Hematopoietic multipotent progenitor cell treated with erythropoietin and hydrocortisone succinate and interleukin-3 and kit ligand, for 4 days (in vitro differentiated cells): ENCODE measurements at regions not wholly inside any gene's neighbourhood (a gene's known extent, or its start where the extent isn't known, plus 50 kb on each side); places are given as distances from the start of the nearest gene placed in this dataset.
"Not testable (repeated sequence)": the region's sequence is repeated elsewhere in the genome, so short reads cannot be mapped to it uniquely, and the experiment has no call there.

Experiments
- DNase-seq: peaks from one replicate; pipeline ENCODE4 v3.0.0-alpha.2; 2015

- DNase-seq = peak; percentile 19
These were observed 1647.5 kb downstream of the SPATA31A7 start for GRCh38 chr9:62837254-62837911.

DNA sequence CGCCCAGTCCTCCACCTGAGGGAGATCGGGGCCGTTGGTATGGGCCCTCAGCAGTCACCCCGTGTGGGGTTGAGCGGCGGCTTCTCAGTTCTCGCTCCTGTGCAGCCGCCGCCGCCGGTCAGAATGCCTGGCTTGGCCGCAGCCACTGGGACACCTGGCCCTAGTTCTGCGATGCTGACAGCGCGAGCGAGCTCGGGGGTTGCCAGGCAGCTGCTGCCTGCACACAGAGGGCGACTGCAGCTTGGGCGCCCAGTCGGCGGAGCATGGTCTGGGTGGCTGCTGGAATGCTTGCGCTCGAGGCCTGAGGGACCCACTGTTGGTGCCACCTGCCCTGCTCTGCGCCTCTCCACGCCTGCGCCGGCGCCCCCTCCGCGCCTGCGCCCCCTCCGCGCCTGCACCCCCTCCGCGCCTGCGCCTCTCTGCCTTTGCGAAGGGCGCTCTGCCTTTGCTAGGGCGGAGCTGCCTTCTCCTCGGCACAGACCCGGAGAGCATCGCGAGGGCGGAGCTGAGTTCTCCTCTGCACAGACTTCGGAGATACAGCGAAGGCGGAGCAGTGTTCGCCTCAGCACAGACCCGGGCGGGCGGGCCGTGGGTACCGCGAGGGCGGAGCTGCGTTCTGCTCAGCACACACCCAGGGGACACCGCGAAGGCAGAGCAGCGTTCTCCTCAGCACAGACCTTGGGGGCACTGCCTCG, 1648.3 kb downstream of the SPATA31A7 start:
- peak; percentile 93 for DNase-seq

- not testable (repeated sequence) for DNase-seq
These were observed 1649.3 kb downstream of the SPATA31A7 start for GRCh38 chr9:62839168-62839567.

- not testable (repeated sequence) for DNase-seq
These were observed 1653.3 kb downstream of the SPATA31A7 start for GRCh38 chr9:62843145-62843544.

- not testable (repeated sequence) for DNase-seq
These were observed 1654.0 kb downstream of the SPATA31A7 start for GRCh38 chr9:62843706-62844290.

- not testable (repeated sequence) for DNase-seq
These were observed 1654.9 kb downstream of the SPATA31A7 start for GRCh38 chr9:62844681-62845185.

DNA sequence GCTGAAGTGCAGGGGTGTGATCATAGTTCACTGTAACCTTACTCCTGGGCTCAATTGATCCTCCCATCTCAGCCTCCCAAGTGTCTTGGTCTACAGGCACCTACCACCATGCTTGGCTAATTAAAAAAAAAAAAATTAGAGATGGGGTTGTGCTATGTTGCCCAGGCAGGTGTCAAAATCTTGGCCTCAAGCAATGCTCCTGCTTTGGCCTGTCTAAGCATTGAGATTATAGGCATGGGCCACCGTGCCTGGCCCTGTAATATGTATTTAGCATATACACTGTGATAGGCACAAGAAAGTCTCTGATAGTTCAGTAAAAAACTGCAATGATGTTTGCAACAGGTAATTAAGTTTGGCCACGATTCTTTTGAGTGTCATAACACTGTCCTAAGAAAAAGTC, 1658.4 kb downstream of the SPATA31A7 start:
- DNase-seq = not testable (repeated sequence)

GRCh38 chr9:62849991-62850390, 1660.2 kb downstream of the SPATA31A7 start:
- DNase-seq = not testable (repeated sequence)

GRCh38 chr9:62857280-62857679, 1667.4 kb downstream of the SPATA31A7 start:
- DNase-seq = not testable (repeated sequence)

GRCh38 chr9:62858240-62858639, 1668.4 kb downstream of the SPATA31A7 start:
- DNase-seq = not testable (repeated sequence)

DNA sequence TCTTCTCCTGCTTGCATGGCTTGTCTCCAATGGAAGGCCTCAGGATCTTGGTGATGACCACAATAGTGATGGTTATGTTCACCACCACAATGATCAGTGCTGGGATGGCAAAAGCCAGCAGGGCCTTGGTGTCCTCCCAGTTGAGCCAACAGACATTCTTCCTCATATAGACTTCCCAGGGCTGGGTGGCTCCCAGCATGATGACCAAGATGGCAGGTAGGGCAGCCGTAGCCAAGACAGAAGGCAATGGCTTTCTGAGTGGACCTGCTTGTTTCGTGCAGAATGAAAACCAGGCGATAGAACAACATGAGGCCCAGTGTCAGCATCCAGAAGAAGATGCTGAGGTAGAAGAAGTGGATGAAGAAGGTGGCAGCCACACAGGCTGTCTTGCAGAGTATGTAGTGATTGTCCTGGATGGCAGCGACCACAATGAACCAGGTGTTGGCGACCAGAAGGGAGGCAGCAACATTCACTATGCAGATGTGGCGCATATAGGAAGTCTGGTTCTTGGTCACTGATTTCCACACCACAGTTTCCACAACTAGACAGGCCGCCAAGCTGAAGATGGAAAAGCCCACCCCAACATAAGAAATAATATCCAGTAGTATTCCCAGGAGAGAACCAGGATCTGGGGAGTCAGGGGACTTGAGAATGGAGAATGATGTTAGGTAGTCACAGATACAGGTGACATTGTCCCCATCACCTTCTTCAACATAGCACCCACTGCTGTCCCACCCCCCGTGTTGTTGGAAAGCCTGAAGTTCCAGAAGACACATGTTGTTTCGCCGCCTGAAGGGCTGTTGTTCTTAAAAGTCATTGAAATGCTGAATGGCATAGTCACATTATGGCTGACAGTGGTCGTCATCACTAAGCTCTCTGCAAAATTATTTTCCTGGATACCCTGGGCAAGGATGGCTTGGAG, 1671.4 kb downstream of the SPATA31A7 start:
- DNase-seq = not testable (repeated sequence)

GRCh38 chr9:62862180-62862579, 1672.3 kb downstream of the SPATA31A7 start:
- DNase-seq = not testable (repeated sequence)

DNA sequence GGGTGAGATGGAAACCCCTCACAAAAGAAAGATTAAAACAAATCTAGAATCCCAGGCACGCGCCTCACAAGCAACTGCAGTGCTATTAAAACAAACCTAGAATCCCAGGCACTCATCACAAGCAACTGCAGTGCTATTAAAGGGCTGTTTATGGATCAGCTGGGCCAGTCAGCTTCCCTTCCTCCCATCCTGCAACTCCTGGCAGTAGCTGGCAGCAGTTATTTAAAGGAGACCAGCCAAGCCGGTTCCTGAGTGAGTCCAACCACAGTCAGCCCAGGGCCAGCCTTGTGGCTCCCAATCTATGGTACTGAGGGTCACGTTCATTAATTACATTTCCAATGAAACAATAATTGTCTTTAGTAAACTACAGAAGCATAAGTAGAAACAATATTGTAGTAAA, 1673.5 kb downstream of the SPATA31A7 start:
- DNase-seq = not testable (repeated sequence)

DNA sequence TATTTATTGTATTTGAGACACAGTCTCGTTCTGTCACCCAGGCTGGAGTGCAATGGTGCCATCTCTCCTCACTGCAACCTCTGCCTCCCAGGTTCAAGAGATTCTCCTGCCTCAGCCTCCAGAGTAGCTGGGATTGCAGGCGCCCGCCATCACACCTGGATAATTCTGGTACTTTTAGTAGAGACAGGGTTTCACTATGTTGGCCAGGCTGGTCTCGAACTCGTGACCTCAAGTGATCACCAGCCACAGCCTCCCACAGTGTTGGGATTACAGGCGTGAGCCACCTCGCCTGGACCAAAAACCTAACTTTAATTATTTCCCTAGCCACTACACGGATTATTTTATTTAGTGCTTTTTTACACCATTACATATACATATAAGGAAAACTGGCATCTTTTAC, 1674.0 kb downstream of the SPATA31A7 start:
- DNase-seq = not testable (repeated sequence)

DNA sequence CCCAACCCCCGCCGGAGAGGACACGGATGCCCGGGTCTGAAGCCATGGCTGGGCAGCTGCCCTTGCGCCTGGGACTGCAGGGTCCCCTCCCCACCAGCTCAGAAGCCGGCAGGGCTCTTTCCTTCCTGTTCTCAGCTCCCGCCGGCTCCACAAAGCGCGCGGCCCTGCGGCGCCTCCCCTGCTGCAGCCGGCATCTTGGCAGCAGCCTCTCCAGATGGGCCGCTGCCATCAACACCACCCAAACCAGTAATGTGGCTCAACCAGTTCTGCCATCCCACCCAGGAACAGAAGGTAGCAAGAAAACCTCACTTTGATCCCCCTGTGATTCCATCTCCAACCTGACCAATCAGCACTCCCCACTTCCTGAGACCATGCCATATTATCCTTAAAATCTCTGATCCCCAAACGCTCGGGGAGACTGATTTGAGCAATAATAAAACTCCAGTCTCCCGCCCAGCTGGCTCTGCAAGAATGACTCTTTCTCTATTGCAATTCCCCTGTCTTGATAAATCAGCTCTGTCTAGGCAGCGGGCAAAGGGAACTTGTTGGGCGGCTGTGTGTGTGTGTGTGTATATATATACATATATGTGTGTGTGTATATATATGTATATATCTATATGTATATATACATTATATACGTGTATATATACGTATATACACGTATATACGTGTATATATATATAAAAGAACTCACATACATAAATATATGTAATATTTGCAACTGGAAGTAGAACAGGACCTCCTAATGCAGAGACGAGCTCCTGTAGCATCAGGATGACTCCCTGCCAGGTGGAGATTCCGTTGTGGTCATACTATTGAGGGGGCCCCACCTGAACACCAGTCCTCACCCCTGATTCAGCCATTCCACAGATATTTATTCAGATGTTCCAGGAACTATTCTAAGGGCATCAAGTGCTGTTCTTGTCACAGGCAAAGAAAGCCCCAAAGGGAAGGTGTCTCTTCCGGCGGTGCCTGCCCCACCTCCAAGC, 1674.9 kb downstream of the SPATA31A7 start:
- DNase-seq = peak; percentile 58

DNA sequence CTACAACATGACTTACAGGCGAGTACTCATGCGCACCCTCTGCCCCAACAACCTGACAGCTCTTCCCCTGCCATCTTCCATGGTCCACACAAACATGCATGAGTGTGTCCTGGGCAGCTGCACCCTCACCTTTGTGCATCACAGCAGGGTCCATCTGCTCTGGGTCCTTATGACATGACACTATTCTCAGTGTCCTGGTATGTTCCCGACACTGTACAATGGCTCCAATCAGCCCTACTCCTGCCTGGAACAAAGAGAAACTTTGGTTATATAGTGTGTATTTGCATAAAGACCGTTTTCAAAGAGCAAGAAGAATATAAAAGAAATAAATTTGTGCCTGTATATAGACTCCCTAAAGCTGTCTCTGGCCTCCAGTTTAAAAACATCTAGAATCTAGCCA, 1679.2 kb downstream of the SPATA31A7 start:
- not testable (repeated sequence) for DNase-seq

GRCh38 chr9:62871765-62872164, 1681.9 kb downstream of the SPATA31A7 start:
- not testable (repeated sequence) for DNase-seq

GRCh38 chr9:62874213-62874612, 1684.4 kb downstream of the SPATA31A7 start:
- not testable (repeated sequence) for DNase-seq

DNA sequence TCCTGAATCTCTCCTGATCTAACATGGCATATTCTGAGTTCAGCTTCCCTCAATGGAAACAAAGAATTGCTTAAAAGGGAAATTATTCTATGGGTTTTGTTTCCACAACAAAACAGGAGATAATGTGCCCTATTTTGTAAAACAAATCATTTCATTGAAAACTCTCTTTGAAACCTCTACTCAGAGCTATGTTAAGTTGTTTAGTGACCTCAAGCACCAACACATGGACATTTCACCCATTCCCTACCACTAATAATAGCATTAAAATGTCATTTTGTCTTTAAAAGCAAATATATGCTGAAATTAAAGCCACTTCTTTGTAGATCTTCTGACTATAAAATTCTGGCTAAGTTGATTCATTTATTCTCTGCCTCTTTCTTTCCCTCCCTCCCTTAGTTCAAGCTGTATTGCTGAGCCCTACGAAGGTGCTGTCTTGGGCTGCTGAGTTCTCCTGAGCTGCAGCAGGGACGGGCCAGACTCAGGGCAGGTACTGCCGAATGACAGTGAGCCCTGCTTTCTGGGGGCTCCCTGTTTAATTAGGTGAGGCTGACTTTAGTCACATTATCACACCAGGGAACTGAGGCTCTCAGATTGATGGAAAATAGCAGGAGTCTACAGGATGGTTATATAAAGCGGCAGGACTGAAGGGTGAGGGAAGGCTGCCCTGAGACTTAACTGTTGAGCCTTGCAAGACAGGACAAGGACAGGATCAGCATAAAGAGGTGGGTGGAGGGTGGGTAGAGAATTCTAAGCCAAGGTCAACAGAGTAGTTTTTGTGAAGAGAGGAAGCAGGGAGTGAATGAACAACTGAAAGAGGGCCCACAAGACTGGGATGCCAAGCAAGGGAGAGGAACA, 1685.1 kb downstream of the SPATA31A7 start:
- not testable (repeated sequence) for DNase-seq

DNA sequence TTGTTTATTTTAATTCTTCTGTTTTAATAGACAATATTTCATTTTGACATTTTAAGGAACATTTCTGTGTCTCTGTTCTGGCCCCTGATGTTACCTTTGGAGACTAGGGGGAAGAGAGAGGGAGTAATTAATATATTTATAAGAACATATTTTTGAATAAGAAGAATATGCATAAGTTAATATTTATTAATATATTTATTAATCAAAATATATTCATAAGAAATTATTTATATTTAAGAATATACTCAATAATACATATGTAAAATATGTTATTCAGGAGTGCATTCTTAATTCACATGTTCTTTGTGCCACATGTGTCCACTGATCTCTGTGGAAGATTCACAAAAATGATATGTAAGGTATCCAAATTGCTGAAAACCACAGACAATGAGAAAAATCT, 1687.7 kb downstream of the SPATA31A7 start:
- DNase-seq = not testable (repeated sequence)
